ENCODE measurements at regions not wholly inside any gene's neighbourhood (a gene's known extent, or its start where the extent isn't known, plus 50 kb on each side); places are given as distances from the start of the nearest gene placed in this dataset.

DNA sequence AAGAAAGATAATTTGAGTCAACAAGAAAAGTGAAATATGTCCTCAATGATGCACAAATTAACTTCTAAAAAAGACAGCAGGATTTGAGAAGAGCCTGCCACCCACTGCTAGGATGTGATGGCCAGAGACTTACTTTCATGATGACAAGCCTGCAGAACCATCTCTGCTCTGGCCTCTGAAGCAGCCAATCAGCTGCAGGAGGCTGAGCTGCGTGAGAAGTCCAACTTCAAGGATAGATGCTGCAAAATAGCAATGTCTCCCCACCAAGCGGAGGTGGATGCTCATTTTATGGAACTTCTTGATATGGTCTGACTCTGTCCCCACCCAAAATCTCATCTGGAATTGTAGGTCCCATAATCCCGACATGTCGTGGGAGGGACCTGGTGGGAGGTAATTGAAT is 53.1 kb downstream of the CYRIA start:
- Histone ChIP-seq H3K9ac (ENCODE audit: low read length) (no peak overlapping the region), H4K20me1 (ENCODE audit: insufficient read depth) (no peaks in the 10 kb centered on the region), H3K4me2 (ENCODE audit: low read length) (no peak overlapping the region), H3K9me3 (ENCODE audit: low read length) (no peaks in the 10 kb centered on the region), H3K9me2 (ENCODE audit: insufficient read depth, low read length) (no peaks in the 10 kb centered on the region), H3K27ac (ENCODE audit: low read length) (no peak overlapping the region), H3K36me3 (ENCODE audit: insufficient read depth, low read length) (no peaks in the 10 kb centered on the region), H3F3A (ENCODE audit: insufficient read depth, low read length, poor library complexity, severe bottlenecking) (no peaks in the 10 kb centered on the region), H2AFZ (ENCODE audit: low read depth, low read length) (no peak overlapping the region), H3K4me3 (ENCODE audit: low read length) (no peak overlapping the region), H3K27me3 (ENCODE audit: insufficient read depth, low read depth, low read length) (no peaks in the 10 kb centered on the region), H3K79me2 (replicated peaks; ENCODE audit: insufficient read depth, low read length) (no peaks in the 10 kb centered on the region)
- TF ChIP-seq EZH2 (IDR thresholded peaks at IDR 0.05; ENCODE audit: borderline replicate concordance, insufficient read depth, low read length, poor library complexity, severe bottlenecking) (no peak), SMC3 (conservative IDR thresholded peaks at IDR 0.05; ENCODE audit: poor library complexity) (no peak), RAD21 (conservative IDR thresholded peaks at IDR 0.05) (no peak), EP300 (conservative IDR thresholded peaks at IDR 0.05; ENCODE audit: poor library complexity, severe bottlenecking) (no peak), TAF1 (IDR thresholded peaks at IDR 0.05; ENCODE audit: low read depth) (no peak), POLR2AphosphoS5 (IDR thresholded peaks at IDR 0.05) (no peak), MXI1 (conservative IDR thresholded peaks at IDR 0.05; ENCODE audit: poor library complexity, severe bottlenecking) (no peak)
- TF ChIP-seq, protein P1, sequence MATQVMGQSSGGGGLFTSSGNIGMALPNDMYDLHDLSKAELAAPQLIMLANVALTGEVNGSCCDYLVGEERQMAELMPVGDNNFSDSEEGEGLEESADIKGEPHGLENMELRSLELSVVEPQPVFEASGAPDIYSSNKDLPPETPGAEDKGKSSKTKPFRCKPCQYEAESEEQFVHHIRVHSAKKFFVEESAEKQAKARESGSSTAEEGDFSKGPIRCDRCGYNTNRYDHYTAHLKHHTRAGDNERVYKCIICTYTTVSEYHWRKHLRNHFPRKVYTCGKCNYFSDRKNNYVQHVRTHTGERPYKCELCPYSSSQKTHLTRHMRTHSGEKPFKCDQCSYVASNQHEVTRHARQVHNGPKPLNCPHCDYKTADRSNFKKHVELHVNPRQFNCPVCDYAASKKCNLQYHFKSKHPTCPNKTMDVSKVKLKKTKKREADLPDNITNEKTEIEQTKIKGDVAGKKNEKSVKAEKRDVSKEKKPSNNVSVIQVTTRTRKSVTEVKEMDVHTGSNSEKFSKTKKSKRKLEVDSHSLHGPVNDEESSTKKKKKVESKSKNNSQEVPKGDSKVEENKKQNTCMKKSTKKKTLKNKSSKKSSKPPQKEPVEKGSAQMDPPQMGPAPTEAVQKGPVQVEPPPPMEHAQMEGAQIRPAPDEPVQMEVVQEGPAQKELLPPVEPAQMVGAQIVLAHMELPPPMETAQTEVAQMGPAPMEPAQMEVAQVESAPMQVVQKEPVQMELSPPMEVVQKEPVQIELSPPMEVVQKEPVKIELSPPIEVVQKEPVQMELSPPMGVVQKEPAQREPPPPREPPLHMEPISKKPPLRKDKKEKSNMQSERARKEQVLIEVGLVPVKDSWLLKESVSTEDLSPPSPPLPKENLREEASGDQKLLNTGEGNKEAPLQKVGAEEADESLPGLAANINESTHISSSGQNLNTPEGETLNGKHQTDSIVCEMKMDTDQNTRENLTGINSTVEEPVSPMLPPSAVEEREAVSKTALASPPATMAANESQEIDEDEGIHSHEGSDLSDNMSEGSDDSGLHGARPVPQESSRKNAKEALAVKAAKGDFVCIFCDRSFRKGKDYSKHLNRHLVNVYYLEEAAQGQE (IDR thresholded peaks at IDR 0.05; ENCODE audit: borderline replicate concordance), result no peak
- TF ChIP-seq, protein P2, sequence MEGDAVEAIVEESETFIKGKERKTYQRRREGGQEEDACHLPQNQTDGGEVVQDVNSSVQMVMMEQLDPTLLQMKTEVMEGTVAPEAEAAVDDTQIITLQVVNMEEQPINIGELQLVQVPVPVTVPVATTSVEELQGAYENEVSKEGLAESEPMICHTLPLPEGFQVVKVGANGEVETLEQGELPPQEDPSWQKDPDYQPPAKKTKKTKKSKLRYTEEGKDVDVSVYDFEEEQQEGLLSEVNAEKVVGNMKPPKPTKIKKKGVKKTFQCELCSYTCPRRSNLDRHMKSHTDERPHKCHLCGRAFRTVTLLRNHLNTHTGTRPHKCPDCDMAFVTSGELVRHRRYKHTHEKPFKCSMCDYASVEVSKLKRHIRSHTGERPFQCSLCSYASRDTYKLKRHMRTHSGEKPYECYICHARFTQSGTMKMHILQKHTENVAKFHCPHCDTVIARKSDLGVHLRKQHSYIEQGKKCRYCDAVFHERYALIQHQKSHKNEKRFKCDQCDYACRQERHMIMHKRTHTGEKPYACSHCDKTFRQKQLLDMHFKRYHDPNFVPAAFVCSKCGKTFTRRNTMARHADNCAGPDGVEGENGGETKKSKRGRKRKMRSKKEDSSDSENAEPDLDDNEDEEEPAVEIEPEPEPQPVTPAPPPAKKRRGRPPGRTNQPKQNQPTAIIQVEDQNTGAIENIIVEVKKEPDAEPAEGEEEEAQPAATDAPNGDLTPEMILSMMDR (IDR thresholded peaks at IDR 0.05; ENCODE audit: poor library complexity, severe bottlenecking), result no peak

DNA sequence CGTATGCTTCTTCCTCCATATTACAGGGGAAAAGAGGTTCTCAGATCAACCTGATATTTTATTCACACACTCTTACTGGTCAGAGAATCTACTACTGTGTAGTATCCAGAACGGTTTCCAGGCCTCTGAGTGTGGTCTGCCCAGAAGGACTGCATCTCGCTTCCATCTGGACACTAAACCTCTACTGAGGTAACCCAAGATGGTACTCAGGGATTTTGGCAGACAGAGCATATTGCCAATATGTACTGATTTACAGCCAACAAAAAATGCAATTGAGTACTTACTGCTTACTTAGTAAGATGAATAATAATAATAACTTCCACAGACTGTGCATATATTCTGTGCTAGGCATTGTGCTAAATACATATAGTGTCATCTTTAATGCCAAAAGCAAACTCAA is 55.8 kb downstream of the CYRIA start:
- Histone ChIP-seq H3K27ac (ENCODE audit: low read length) (no peak overlapping the region), H3K9me2 (ENCODE audit: insufficient read depth, low read length) (no peaks in the 10 kb centered on the region), H3K9me3 (ENCODE audit: low read length) (no peaks in the 10 kb centered on the region), H3K4me3 (ENCODE audit: low read length) (no peak overlapping the region), H3F3A (ENCODE audit: insufficient read depth, low read length, poor library complexity, severe bottlenecking) (no peaks in the 10 kb centered on the region), H3K79me2 (replicated peaks; ENCODE audit: insufficient read depth, low read length) (no peaks in the 10 kb centered on the region), H3K27me3 (ENCODE audit: insufficient read depth, low read depth, low read length) (no peaks in the 10 kb centered on the region), H4K20me1 (ENCODE audit: insufficient read depth) (no peaks in the 10 kb centered on the region), H3K9ac (ENCODE audit: low read length) (no peak overlapping the region), H3K4me2 (ENCODE audit: low read length) (no peak overlapping the region), H3K36me3 (ENCODE audit: insufficient read depth, low read length) (no peaks in the 10 kb centered on the region), H2AFZ (ENCODE audit: low read depth, low read length) (no peak overlapping the region)
- TF ChIP-seq POLR2AphosphoS5 (IDR thresholded peaks at IDR 0.05), result no peak
- TF ChIP-seq MXI1 (conservative IDR thresholded peaks at IDR 0.05; ENCODE audit: poor library complexity, severe bottlenecking), result no peak
- TF ChIP-seq, protein P2 (IDR thresholded peaks at IDR 0.05; ENCODE audit: poor library complexity, severe bottlenecking), result no peak
- no peak for TF ChIP-seq SMC3 (conservative IDR thresholded peaks at IDR 0.05; ENCODE audit: poor library complexity)
- TF ChIP-seq, protein P1 (IDR thresholded peaks at IDR 0.05; ENCODE audit: borderline replicate concordance), result no peak
- no peak for TF ChIP-seq RAD21 (conservative IDR thresholded peaks at IDR 0.05)
- TF ChIP-seq TAF1 (IDR thresholded peaks at IDR 0.05; ENCODE audit: low read depth), result no peak
- TF ChIP-seq EZH2 (IDR thresholded peaks at IDR 0.05; ENCODE audit: borderline replicate concordance, insufficient read depth, low read length, poor library complexity, severe bottlenecking), result no peak
- TF ChIP-seq EP300 (conservative IDR thresholded peaks at IDR 0.05; ENCODE audit: poor library complexity, severe bottlenecking), result no peak
